ENCODE measurements at regions not wholly inside any gene's neighbourhood (a gene's known extent, or its start where the extent isn't known, plus 50 kb on each side); places are given as distances from the start of the nearest gene placed in this dataset.
"Not testable (repeated sequence)": the region's sequence is repeated elsewhere in the genome, so short reads cannot be mapped to it uniquely, and the experiment has no call there.

GRCh38 chr9:90504486-90504885, 138.1 kb downstream of the DIRAS2 start:
- DNase-seq, result no peak
- no peak overlapping the region for H3K9ac ChIP-seq (ENCODE audit: low read depth in 2 of 2, low read length in 2 of 2)
- H3K36me3 ChIP-seq, result no peaks in the 10 kb centered on the region
- no peak overlapping the region for H3K4me3 ChIP-seq
- H3K4me1 ChIP-seq, result no peaks in the 10 kb centered on the region
- intact Hi-C loops (cut with DNase I), result no loop called here
- H3K9me3 ChIP-seq, result no peaks in the 10 kb centered on the region
- TF ChIP-seq CTCF (IDR thresholded peaks at IDR 0.05), result no peak
- H3K27ac ChIP-seq, result no peak overlapping the region
- H3K27me3 ChIP-seq, result no peaks in the 10 kb centered on the region

GRCh38 chr9:90505695-90506094, 136.9 kb downstream of the DIRAS2 start:
- Histone ChIP-seq H3K9me3 (no peaks in the 10 kb centered on the region), H3K9ac (ENCODE audit: low read depth in 2 of 2, low read length in 2 of 2) (no peak overlapping the region), H3K4me3 (no peak overlapping the region), H3K27me3 (no peaks in the 10 kb centered on the region), H3K27ac (no peak overlapping the region), H3K4me1 (no peaks in the 10 kb centered on the region), H3K36me3 (no peaks in the 10 kb centered on the region)
- no peak for TF ChIP-seq CTCF (IDR thresholded peaks at IDR 0.05)
- intact Hi-C loops (cut with DNase I), result no loop called here
- no peak for DNase-seq

- H3K36me3 ChIP-seq; H3K27ac ChIP-seq; intact Hi-C loops (cut with DNase I): not testable (repeated sequence)
Observed at GRCh38 chr9:90506402-90506801, 136.2 kb downstream of the DIRAS2 start.

GRCh38 chr9:90507621-90508020, 135.0 kb downstream of the DIRAS2 start:
- intact Hi-C loops (cut with DNase I), result no loop called here
- Histone ChIP-seq H3K4me3 (no peak overlapping the region), H3K27me3 (no peaks in the 10 kb centered on the region), H3K27ac (no peak overlapping the region), H3K9me3 (no peaks in the 10 kb centered on the region), H3K36me3 (no peaks in the 10 kb centered on the region), H3K4me1 (no peaks in the 10 kb centered on the region), H3K9ac (ENCODE audit: low read depth in 2 of 2, low read length in 2 of 2) (no peak overlapping the region)
- DNase-seq, result no peak
- TF ChIP-seq CTCF (IDR thresholded peaks at IDR 0.05), result no peak

More at GRCh38 chr9:90506402-90506801, 136.2 kb downstream of the DIRAS2 start:
- H3K4me1 ChIP-seq; H3K9me3 ChIP-seq; H3K9ac ChIP-seq (ENCODE audit: low read depth in 2 of 2, low read length in 2 of 2); H3K27me3 ChIP-seq; DNase-seq; H3K4me3 ChIP-seq: not testable (repeated sequence)

- H3K36me3 ChIP-seq, result no peaks in the 10 kb centered on the region
- H3K4me1 ChIP-seq, result no peaks in the 10 kb centered on the region
- intact Hi-C loops (cut with DNase I), result no loop called here
- TF ChIP-seq CTCF (IDR thresholded peaks at IDR 0.05), result no peak
- no peak for DNase-seq
- no peaks in the 10 kb centered on the region for H3K9me3 ChIP-seq
- H3K27ac ChIP-seq, result no peak overlapping the region
- H3K4me3 ChIP-seq, result no peak overlapping the region
- no peak overlapping the region for H3K9ac ChIP-seq (ENCODE audit: low read depth in 2 of 2, low read length in 2 of 2)
- no peaks in the 10 kb centered on the region for H3K27me3 ChIP-seq
Observed at GRCh38 chr9:90508940-90509339, 133.7 kb downstream of the DIRAS2 start.

GRCh38 chr9:90511711-90512110, 130.9 kb downstream of the DIRAS2 start:
- intact Hi-C loops (cut with DNase I), result no loop called here
- H3K9me3 ChIP-seq, result no peaks in the 10 kb centered on the region
- no peaks in the 10 kb centered on the region for H3K27me3 ChIP-seq
- H3K27ac ChIP-seq, result no peak overlapping the region
- TF ChIP-seq CTCF (IDR thresholded peaks at IDR 0.05), result no peak
- no peak overlapping the region for H3K4me3 ChIP-seq
- no peak for DNase-seq
- H3K36me3 ChIP-seq, result no peaks in the 10 kb centered on the region
- no peaks in the 10 kb centered on the region for H3K4me1 ChIP-seq
- no peak overlapping the region for H3K9ac ChIP-seq (ENCODE audit: low read depth in 2 of 2, low read length in 2 of 2)

Data from colonic mucosa (tissue), 4 donors.